ENCODE measurements at regions not wholly inside any gene's neighbourhood (a gene's known extent, or its start where the extent isn't known, plus 50 kb on each side); places are given as distances from the start of the nearest gene placed in this dataset.
A peak's percentile ranks its signal among the peaks of the same experiment; 100 is the strongest.

DNA sequence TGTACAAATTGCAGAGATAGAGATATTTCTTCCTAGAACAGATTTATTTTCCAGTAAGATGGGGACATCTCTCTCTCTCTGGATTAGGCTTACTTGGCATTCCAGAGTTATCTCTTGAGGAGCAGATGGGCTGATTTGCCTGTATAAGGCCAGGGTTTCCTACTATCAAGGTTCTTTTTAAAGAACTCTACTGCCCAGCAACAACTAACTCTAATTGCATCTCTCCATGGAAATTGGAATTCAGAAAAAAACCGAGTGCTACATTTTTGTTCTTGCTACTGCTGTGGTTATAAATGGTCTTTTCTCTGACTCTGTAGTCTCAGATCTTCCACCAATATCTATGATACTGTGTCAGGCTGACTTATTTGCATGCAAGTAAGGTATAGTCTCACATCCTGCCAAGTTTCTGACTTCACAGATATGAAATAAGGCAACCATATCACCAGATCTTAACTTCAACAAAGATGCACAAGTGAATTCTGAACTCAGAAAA, 161.1 kb downstream of the CRPPA start (continued):
- TF ChIP-seq, protein P1, sequence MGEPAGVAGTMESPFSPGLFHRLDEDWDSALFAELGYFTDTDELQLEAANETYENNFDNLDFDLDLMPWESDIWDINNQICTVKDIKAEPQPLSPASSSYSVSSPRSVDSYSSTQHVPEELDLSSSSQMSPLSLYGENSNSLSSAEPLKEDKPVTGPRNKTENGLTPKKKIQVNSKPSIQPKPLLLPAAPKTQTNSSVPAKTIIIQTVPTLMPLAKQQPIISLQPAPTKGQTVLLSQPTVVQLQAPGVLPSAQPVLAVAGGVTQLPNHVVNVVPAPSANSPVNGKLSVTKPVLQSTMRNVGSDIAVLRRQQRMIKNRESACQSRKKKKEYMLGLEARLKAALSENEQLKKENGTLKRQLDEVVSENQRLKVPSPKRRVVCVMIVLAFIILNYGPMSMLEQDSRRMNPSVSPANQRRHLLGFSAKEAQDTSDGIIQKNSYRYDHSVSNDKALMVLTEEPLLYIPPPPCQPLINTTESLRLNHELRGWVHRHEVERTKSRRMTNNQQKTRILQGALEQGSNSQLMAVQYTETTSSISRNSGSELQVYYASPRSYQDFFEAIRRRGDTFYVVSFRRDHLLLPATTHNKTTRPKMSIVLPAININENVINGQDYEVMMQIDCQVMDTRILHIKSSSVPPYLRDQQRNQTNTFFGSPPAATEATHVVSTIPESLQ (CRISPR knock-in tag; IDR thresholded peaks at IDR 0.05): no peak
- TF ChIP-seq ZNF175 (CRISPR knock-in tag; IDR thresholded peaks at IDR 0.05; ENCODE audit: low read depth): peak; percentile 63; the same call in 1 of the 2 replicates
- TF ChIP-seq MCM2 (IDR thresholded peaks at IDR 0.05; ENCODE audit: low read depth): no peak
- TF ChIP-seq NFIC (IDR thresholded peaks at IDR 0.05): 0 out of 2 replicates have a peak, but pooled peaks have one; percentile 30
- 0 out of 2 replicates have a peak, but pooled peaks have one; percentile 32 for TF ChIP-seq MTA2 (IDR thresholded peaks at IDR 0.05; ENCODE audit: low read depth)
- no peak for TF ChIP-seq ZNF707 (CRISPR knock-in tag; conservative IDR thresholded peaks at IDR 0.05)
- TF ChIP-seq STAT5A (IDR thresholded peaks at IDR 0.05; ENCODE audit: borderline replicate concordance, low read length): no peak; the same call in none of the 2 replicates
- TF ChIP-seq PML (IDR thresholded peaks at IDR 0.05; ENCODE audit: low read length): peak; percentile 34; the same call in 1 of the 2 replicates
- TF ChIP-seq ZKSCAN3 (CRISPR knock-in tag; IDR thresholded peaks at IDR 0.05): no peak
- no peak for TF ChIP-seq ZNF12 (CRISPR knock-in tag; IDR thresholded peaks at IDR 0.05)
- no peak for TF ChIP-seq ZNF764 (CRISPR knock-in tag; IDR thresholded peaks at IDR 0.05; ENCODE audit: low read depth)
- no peak for TF ChIP-seq FIP1L1 (IDR thresholded peaks at IDR 0.05; ENCODE audit: low read depth, low read length, poor library complexity, severe bottlenecking)
- TF ChIP-seq ZNF134 (CRISPR knock-in tag; conservative IDR thresholded peaks at IDR 0.05): no peak
- TF ChIP-seq SMAD4 (CRISPR knock-in tag; conservative IDR thresholded peaks at IDR 0.05): 0 out of 2 replicates have a peak, but pooled peaks have one; percentile 12
- no peak for TF ChIP-seq TCF7 (IDR thresholded peaks at IDR 0.05; ENCODE audit: borderline replicate concordance)
- TF ChIP-seq, protein P2, sequence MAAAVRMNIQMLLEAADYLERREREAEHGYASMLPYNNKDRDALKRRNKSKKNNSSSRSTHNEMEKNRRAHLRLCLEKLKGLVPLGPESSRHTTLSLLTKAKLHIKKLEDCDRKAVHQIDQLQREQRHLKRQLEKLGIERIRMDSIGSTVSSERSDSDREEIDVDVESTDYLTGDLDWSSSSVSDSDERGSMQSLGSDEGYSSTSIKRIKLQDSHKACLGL (CRISPR knock-in tag; IDR thresholded peaks at IDR 0.05; ENCODE audit: borderline replicate concordance, poor library complexity, severe bottlenecking): no peak
- TF ChIP-seq, protein P3, sequence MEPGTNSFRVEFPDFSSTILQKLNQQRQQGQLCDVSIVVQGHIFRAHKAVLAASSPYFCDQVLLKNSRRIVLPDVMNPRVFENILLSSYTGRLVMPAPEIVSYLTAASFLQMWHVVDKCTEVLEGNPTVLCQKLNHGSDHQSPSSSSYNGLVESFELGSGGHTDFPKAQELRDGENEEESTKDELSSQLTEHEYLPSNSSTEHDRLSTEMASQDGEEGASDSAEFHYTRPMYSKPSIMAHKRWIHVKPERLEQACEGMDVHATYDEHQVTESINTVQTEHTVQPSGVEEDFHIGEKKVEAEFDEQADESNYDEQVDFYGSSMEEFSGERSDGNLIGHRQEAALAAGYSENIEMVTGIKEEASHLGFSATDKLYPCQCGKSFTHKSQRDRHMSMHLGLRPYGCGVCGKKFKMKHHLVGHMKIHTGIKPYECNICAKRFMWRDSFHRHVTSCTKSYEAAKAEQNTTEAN (CRISPR knock-in tag; IDR thresholded peaks at IDR 0.05): no peak
- TF ChIP-seq HMG20A (CRISPR knock-in tag; conservative IDR thresholded peaks at IDR 0.05): no peak
- 0 out of 2 replicates have a peak, but pooled peaks have one; percentile 24 for TF ChIP-seq MEF2D (tag; conservative IDR thresholded peaks at IDR 0.05; ENCODE audit: low read depth)
- no peak for TF ChIP-seq SRSF7 (optimal IDR thresholded peaks at IDR 0.05; ENCODE audit: low read depth, low read length)
- TF ChIP-seq, protein P4, sequence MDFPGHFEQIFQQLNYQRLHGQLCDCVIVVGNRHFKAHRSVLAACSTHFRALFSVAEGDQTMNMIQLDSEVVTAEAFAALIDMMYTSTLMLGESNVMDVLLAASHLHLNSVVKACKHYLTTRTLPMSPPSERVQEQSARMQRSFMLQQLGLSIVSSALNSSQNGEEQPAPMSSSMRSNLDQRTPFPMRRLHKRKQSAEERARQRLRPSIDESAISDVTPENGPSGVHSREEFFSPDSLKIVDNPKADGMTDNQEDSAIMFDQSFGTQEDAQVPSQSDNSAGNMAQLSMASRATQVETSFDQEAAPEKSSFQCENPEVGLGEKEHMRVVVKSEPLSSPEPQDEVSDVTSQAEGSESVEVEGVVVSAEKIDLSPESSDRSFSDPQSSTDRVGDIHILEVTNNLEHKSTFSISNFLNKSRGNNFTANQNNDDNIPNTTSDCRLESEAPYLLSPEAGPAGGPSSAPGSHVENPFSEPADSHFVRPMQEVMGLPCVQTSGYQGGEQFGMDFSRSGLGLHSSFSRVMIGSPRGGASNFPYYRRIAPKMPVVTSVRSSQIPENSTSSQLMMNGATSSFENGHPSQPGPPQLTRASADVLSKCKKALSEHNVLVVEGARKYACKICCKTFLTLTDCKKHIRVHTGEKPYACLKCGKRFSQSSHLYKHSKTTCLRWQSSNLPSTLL (IDR thresholded peaks at IDR 0.05): no peak
- no peak for TF ChIP-seq SRSF3 (IDR thresholded peaks at IDR 0.05; ENCODE audit: insufficient read depth, low read length)
- no peak for TF ChIP-seq ZNF75A (CRISPR knock-in tag; IDR thresholded peaks at IDR 0.05)
- no peak for TF ChIP-seq KLF10 (CRISPR knock-in tag; IDR thresholded peaks at IDR 0.05)
